OCI-LY3 (cell line): ENCODE measurements at regions not wholly inside any gene's neighbourhood (a gene's known extent, or its start where the extent isn't known, plus 50 kb on each side); places are given as distances from the start of the nearest gene placed in this dataset.

Experiments
- H2AFZ ChIP-seq: fragments of 200-600, 300-600 bp; shearing (Covaris generic); 2 replicates; pipeline ENCODE4 v1.6.0; 2014; ENCODE audit warnings: antibody characterized with exemption, low read depth, low read length
- H3K27ac ChIP-seq: fragments of 200-600, 300-600 bp; sonication (generic); 2 replicates; pipeline ENCODE4 v1.5.1; 2014; ENCODE audit warnings: mild to moderate bottlenecking, low read length, moderate library complexity, mixed read lengths
- H3K27me3 ChIP-seq: fragments of 200-600, 300-600 bp; sonication (generic); 2 replicates; pipeline ENCODE4 v1.6.1; 2014; ENCODE audit warnings: low read depth, low read length, mixed read lengths
- H3K36me3 ChIP-seq: fragments of 200-600, 300-600 bp; sonication (generic); replicated peaks from 2 replicates; pipeline ENCODE3; 2014; ENCODE audit warnings: low read depth, low read length, mixed read lengths
- H3K4me1 ChIP-seq: fragments of 300-600, 200-600 bp; sonication (generic); 2 replicates; pipeline ENCODE4 v1.6.1; 2014; ENCODE audit warnings: low read length, mixed read lengths
- H3K4me2 ChIP-seq: fragments of 200-600, 300-600 bp; sonication (generic); 2 replicates; pipeline ENCODE4 v1.6.1; 2014; ENCODE audit warnings: low read length, mixed read lengths
- H3K4me3 ChIP-seq: fragments of 300-600, 200-600 bp; sonication (generic); 2 replicates; pipeline ENCODE4 v1.5.1; 2014; ENCODE audit warnings: antibody characterized with exemption, mild to moderate bottlenecking, low read length, moderate library complexity
- H3K79me2 ChIP-seq: fragments of 300-600, 200-600 bp; shearing (Covaris generic); 2 replicates; pipeline ENCODE4 v1.6.1; 2014; ENCODE audit warnings: mild to moderate bottlenecking, low read length, mixed read lengths
- H3K9ac ChIP-seq: fragments of 300-600, 200-600 bp; shearing (Covaris generic); 2 replicates; pipeline ENCODE4 v1.6.0; 2014; ENCODE audit warnings: mild to moderate bottlenecking, low read length, moderate library complexity
- H3K9me3 ChIP-seq: fragments of 200-600, 300-600 bp; shearing (Covaris generic); 2 replicates; pipeline ENCODE4 v1.6.1; 2014; ENCODE audit warnings: low read length, mixed read lengths; ENCODE audit not compliant: insufficient read depth
- H4K20me1 ChIP-seq: fragments of 200-600, 300-600 bp; sonication (generic); 2 replicates; pipeline ENCODE4 v1.6.1; 2016; ENCODE audit warnings: low read length, mixed read lengths; ENCODE audit not compliant: insufficient read depth
- EZH2phosphoT487 ChIP-seq: fragments of 200-600 bp; shearing (Covaris generic); IDR thresholded peaks from 2 replicates; pipeline ENCODE4 v1.6.1; 2018; ENCODE audit warnings: antibody characterized with exemption, mixed run types, low read depth
- TF ChIP-seq, protein P1 (sequence below): fragments of 200-600, 300-600 bp; sonication (generic); IDR thresholded peaks from 2 replicates; pipeline ENCODE4 v1.5.1; 2014; ENCODE audit warnings: antibody characterized with exemption, low read length, low read depth

DNA sequence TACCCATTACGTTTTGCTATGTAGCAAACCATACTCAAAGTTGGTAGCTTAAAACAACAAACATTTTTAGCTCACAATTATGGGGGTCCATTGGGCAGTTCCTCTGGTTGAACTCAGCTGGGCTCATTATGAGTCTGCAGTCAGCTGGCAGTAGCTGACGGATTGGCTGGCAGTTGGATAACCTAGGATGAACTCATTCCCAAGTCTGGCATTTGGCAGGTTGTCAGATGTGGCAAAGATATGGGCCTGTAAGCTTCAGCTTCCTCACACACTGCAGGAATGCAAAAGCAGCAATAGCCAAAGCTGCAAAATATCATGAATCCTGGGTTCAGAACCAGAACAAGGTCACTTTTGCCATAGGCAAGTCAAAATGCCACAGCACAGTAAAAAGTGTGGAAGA, 412.2 kb upstream of the SORCS1 start:
- H3K27me3 ChIP-seq: no peaks in the 10 kb centered on the region
- no peaks in the 10 kb centered on the region for H3K36me3 ChIP-seq
- TF ChIP-seq, protein P1, sequence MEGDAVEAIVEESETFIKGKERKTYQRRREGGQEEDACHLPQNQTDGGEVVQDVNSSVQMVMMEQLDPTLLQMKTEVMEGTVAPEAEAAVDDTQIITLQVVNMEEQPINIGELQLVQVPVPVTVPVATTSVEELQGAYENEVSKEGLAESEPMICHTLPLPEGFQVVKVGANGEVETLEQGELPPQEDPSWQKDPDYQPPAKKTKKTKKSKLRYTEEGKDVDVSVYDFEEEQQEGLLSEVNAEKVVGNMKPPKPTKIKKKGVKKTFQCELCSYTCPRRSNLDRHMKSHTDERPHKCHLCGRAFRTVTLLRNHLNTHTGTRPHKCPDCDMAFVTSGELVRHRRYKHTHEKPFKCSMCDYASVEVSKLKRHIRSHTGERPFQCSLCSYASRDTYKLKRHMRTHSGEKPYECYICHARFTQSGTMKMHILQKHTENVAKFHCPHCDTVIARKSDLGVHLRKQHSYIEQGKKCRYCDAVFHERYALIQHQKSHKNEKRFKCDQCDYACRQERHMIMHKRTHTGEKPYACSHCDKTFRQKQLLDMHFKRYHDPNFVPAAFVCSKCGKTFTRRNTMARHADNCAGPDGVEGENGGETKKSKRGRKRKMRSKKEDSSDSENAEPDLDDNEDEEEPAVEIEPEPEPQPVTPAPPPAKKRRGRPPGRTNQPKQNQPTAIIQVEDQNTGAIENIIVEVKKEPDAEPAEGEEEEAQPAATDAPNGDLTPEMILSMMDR: no peak
- TF ChIP-seq EZH2phosphoT487: no peak
- H3K27ac ChIP-seq: no peak overlapping the region
- H3K4me3 ChIP-seq: no peak overlapping the region
- no peaks in the 10 kb centered on the region for H3K9me3 ChIP-seq
- no peak overlapping the region for H2AFZ ChIP-seq
- H3K4me2 ChIP-seq: no peak overlapping the region
- no peak overlapping the region for H3K9ac ChIP-seq
- H4K20me1 ChIP-seq: no peaks in the 10 kb centered on the region
- no peaks in the 10 kb centered on the region for H3K79me2 ChIP-seq
- H3K4me1 ChIP-seq: no peaks in the 10 kb centered on the region

DNA sequence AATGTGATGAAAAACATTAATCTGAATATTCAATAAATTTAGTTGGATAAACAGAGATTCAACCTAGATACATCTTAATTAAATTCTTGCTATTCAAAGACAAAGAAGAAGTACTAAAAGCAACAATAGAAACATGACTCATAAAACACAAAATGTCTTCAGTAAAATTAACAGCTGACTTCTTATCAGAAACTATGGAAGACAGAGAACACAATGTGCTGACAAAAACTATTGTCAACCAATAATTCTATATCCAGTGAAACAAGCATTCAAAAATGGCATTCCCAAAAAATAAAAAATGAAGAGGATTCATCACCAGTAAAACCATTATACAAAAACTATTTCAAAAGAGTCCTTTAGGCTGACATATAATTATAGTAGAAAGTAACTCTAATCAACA, 400.5 kb upstream of the SORCS1 start:
- no peaks in the 10 kb centered on the region for H4K20me1 ChIP-seq
- H3K4me2 ChIP-seq: no peak overlapping the region
- no peaks in the 10 kb centered on the region for H3K79me2 ChIP-seq
- TF ChIP-seq, protein P1: no peak
- TF ChIP-seq EZH2phosphoT487: no peak
- no peak overlapping the region for H3K4me3 ChIP-seq
- H3K9ac ChIP-seq: no peak overlapping the region
- H3K4me1 ChIP-seq: no peaks in the 10 kb centered on the region
- no peaks in the 10 kb centered on the region for H3K9me3 ChIP-seq
- no peaks in the 10 kb centered on the region for H3K36me3 ChIP-seq
- H3K27me3 ChIP-seq: no peaks in the 10 kb centered on the region
- no peak overlapping the region for H2AFZ ChIP-seq
- H3K27ac ChIP-seq: no peak overlapping the region

DNA sequence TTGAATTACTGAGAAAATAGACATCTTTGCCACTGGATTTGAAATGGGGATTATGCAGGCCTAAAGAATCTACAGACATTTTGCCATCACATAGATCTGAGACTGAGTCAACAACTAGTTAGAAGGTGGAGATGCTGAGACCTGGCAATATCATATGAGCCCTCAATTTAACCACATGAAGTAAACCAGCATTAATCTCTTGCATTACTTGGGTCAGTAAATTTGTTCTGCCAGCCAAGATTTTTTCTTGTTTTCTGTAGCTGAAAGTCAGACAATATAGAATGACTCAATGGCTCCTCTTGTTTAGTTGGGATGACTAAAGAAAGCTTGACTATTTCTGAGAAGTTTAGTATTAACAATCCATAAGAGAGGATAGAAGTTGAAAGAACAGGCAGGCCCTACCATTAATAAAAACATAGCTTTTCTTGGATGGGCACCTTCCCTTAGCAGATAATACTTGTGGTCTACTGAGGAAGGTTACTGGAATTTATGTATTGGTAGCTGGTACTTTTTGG, 396.7 kb upstream of the SORCS1 start:
- TF ChIP-seq, protein P1: no peak
- TF ChIP-seq EZH2phosphoT487: no peak
- Histone ChIP-seq H3K36me3 (no peaks in the 10 kb centered on the region), H3K9ac (no peak overlapping the region), H3K27me3 (no peaks in the 10 kb centered on the region), H3K27ac (no peak overlapping the region), H3K4me1 (no peaks in the 10 kb centered on the region), H3K4me2 (no peak overlapping the region), H4K20me1 (no peaks in the 10 kb centered on the region), H2AFZ (no peak overlapping the region), H3K79me2 (no peaks in the 10 kb centered on the region), H3K4me3 (no peak overlapping the region), H3K9me3 (no peaks in the 10 kb centered on the region)

DNA sequence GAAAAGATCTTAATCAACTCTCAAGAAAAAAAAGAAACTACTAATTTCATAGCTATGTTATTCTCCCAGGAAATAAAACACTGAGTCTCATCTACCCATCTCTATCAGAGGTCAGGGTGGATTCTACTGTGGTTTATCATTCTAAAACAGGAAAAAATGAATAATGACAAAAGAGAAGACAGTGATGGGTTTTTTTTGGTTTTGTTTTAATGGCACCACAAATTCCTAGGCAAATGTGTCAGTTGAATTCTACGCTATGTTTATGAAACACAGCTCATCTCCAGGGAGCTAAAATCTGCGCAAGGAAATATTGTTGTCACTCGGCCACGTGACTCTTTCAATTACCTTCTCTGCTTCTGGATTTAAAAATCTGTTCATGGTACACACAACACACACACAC, 393.4 kb upstream of the SORCS1 start:
- no peaks in the 10 kb centered on the region for H3K79me2 ChIP-seq
- H3K9ac ChIP-seq: no peak overlapping the region
- H3K36me3 ChIP-seq: no peaks in the 10 kb centered on the region
- H3K4me2 ChIP-seq: no peak overlapping the region
- TF ChIP-seq, protein P1: no peak
- no peak for TF ChIP-seq EZH2phosphoT487
- H3K9me3 ChIP-seq: no peaks in the 10 kb centered on the region
- H3K27ac ChIP-seq: no peak overlapping the region
- peaks cover 14% of the 10 kb centered on the region for H3K4me1 ChIP-seq
- H2AFZ ChIP-seq: no peak overlapping the region
- no peaks in the 10 kb centered on the region for H3K27me3 ChIP-seq
- no peak overlapping the region for H3K4me3 ChIP-seq
- no peaks in the 10 kb centered on the region for H4K20me1 ChIP-seq
